ENCODE measurements at regions not wholly inside any gene's neighbourhood (a gene's known extent, or its start where the extent isn't known, plus 50 kb on each side); places are given as distances from the start of the nearest gene placed in this dataset.

DNA sequence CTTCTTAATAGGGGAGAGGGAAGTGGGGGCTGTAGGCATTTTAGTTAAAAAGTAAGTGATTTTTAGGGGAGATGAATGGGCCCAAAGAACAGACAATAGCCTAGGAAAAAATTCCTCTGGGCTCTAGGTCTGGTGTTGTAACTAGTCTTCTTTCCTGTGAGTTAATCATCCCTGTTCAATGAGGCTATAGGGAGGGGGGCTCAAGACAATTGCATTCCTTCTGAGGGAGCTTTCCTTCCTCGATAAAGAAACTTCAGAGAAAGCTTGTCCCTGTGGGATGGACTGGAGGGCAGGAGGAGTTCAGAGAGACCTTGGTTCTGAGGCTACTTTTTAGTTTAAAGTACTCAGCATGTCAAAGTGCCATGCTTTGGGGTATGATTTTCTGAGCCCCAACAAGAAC, 127.2 kb downstream of the BBS10 start:
- no peaks in the 10 kb centered on the region for H3K79me2 ChIP-seq (ENCODE audit: insufficient read depth, low read depth)
- no peak overlapping the region for H3K4me2 ChIP-seq
- no peak overlapping the region for H3K9ac ChIP-seq
- no peaks in the 10 kb centered on the region for H3K36me3 ChIP-seq (ENCODE audit: insufficient read depth)
- no peak overlapping the region for H3K4me3 ChIP-seq (IDR thresholded peaks at IDR 0.05; ENCODE audit: insufficient read depth, low read depth, low read length)
- H3K27me3 ChIP-seq (ENCODE audit: insufficient read depth, low read depth): no peaks in the 10 kb centered on the region
- no peaks in the 10 kb centered on the region for H4K20me1 ChIP-seq (ENCODE audit: insufficient read depth)
- no peak overlapping the region for H3K27ac ChIP-seq
- peaks cover 6% of the 10 kb centered on the region for H3K4me1 ChIP-seq (ENCODE audit: low read depth, poor library complexity, severe bottlenecking)
- no peak overlapping the region for H2AFZ ChIP-seq (ENCODE audit: low read depth)
- TF ChIP-seq, protein P1, sequence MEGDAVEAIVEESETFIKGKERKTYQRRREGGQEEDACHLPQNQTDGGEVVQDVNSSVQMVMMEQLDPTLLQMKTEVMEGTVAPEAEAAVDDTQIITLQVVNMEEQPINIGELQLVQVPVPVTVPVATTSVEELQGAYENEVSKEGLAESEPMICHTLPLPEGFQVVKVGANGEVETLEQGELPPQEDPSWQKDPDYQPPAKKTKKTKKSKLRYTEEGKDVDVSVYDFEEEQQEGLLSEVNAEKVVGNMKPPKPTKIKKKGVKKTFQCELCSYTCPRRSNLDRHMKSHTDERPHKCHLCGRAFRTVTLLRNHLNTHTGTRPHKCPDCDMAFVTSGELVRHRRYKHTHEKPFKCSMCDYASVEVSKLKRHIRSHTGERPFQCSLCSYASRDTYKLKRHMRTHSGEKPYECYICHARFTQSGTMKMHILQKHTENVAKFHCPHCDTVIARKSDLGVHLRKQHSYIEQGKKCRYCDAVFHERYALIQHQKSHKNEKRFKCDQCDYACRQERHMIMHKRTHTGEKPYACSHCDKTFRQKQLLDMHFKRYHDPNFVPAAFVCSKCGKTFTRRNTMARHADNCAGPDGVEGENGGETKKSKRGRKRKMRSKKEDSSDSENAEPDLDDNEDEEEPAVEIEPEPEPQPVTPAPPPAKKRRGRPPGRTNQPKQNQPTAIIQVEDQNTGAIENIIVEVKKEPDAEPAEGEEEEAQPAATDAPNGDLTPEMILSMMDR (conservative IDR thresholded peaks at IDR 0.05; ENCODE audit: low read depth, low read length): no peak

DNA sequence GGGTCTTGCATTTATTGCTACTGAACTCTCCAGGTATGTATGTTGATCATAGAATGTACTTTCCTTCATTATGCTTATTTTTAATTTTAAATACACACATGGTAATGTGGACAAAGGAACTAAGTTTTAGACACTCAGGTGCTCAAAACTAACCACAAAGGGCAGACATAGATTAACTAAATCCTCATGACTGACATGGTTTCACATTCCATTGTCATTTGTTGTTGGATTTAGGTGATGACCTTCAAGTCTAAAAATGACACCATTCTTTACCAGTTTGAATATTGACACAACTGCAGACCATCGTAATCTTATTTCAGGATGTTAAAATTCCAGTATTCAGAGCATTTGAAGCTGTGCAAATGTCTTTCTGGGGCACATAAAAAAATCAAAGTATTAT, 128.4 kb downstream of the BBS10 start:
- H4K20me1 ChIP-seq (ENCODE audit: insufficient read depth): no peaks in the 10 kb centered on the region
- no peak overlapping the region for H3K4me2 ChIP-seq
- no peak overlapping the region for H3K9ac ChIP-seq
- no peak overlapping the region for H3K4me3 ChIP-seq (IDR thresholded peaks at IDR 0.05; ENCODE audit: insufficient read depth, low read depth, low read length)
- H3K36me3 ChIP-seq (ENCODE audit: insufficient read depth): no peaks in the 10 kb centered on the region
- no peaks in the 10 kb centered on the region for H3K27me3 ChIP-seq (ENCODE audit: insufficient read depth, low read depth)
- H2AFZ ChIP-seq (ENCODE audit: low read depth): no peak overlapping the region
- TF ChIP-seq, protein P1 (conservative IDR thresholded peaks at IDR 0.05; ENCODE audit: low read depth, low read length): no peak
- peaks cover 6% of the 10 kb centered on the region for H3K4me1 ChIP-seq (ENCODE audit: low read depth, poor library complexity, severe bottlenecking)
- H3K79me2 ChIP-seq (ENCODE audit: insufficient read depth, low read depth): no peaks in the 10 kb centered on the region
- no peak overlapping the region for H3K27ac ChIP-seq

DNA sequence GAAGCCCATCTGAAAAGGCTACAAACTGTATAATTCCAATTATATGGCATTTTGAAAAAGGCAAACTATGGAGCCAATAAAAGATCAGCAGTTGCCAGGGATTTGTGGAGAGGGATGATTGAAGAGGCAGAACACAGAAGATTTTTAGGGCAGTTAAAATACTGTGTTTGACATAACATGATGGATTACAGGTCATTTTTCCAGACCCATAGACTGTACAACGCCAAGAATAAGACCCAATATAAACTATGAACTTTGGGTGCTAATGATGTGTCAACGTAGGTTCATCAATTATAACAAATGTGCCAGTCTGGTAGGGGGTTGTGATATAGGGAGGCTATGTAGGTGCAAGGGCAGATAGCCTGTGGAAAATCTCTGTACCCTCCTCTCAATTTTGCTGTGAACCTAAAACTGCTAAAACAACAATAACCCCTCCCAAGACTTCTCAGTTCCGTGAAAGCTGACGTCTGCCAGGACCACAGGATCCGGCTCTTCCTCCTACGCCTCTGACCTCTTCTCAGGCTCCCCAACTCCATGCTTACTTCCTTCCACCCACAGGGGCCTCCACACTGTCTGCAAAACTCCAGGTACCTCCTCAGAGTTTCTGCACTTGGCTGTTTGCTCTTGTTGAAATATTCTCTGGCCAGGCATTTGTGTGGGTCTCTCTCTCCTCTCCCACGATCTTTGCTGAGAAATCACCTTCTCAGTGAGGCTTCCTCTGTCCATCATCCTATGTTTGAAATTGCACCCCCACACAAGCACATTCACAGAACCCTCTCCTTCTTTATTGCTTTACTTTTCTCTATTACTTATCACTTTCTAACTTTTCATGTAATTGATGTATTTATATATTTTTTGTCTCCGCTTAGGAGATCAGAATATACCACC, 131.4 kb downstream of the BBS10 start:
- H4K20me1 ChIP-seq (ENCODE audit: insufficient read depth): no peaks in the 10 kb centered on the region
- TF ChIP-seq, protein P1 (conservative IDR thresholded peaks at IDR 0.05; ENCODE audit: low read depth, low read length): no peak
- H3K36me3 ChIP-seq (ENCODE audit: insufficient read depth): no peaks in the 10 kb centered on the region
- no peak overlapping the region for H3K9ac ChIP-seq
- H2AFZ ChIP-seq (ENCODE audit: low read depth): no peak overlapping the region
- peaks cover 6% of the 10 kb centered on the region for H3K4me1 ChIP-seq (ENCODE audit: low read depth, poor library complexity, severe bottlenecking)
- no peak overlapping the region for H3K27ac ChIP-seq
- no peak overlapping the region for H3K4me2 ChIP-seq
- H3K27me3 ChIP-seq (ENCODE audit: insufficient read depth, low read depth): no peaks in the 10 kb centered on the region
- no peaks in the 10 kb centered on the region for H3K79me2 ChIP-seq (ENCODE audit: insufficient read depth, low read depth)
- H3K4me3 ChIP-seq (IDR thresholded peaks at IDR 0.05; ENCODE audit: insufficient read depth, low read depth, low read length): no peak overlapping the region

DNA sequence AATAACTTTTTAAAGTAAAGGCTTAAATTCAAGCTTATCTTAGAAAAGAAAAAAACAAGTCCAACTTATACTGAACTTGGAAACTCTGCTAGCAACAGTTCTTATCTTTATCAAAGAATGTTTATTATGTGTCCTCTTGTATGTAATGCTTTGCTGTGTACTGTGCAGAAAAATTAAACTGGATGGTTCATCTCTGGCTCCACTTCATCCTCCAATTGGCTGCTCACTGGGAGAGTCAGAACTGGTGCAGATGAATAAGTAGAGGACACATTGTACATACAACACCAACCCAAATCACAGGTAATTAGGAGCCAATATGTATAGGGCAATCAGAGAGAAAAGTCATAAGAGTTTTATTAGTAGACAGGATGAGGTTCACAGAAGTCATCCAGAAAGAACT, 123.6 kb upstream of the NAP1L1 start:
- no peaks in the 10 kb centered on the region for H3K36me3 ChIP-seq (ENCODE audit: insufficient read depth)
- no peaks in the 10 kb centered on the region for H3K79me2 ChIP-seq (ENCODE audit: insufficient read depth, low read depth)
- H3K27me3 ChIP-seq (ENCODE audit: insufficient read depth, low read depth): no peaks in the 10 kb centered on the region
- H4K20me1 ChIP-seq (ENCODE audit: insufficient read depth): no peaks in the 10 kb centered on the region
- H3K4me1 ChIP-seq (ENCODE audit: low read depth, poor library complexity, severe bottlenecking): no peaks in the 10 kb centered on the region
- H3K4me3 ChIP-seq (IDR thresholded peaks at IDR 0.05; ENCODE audit: insufficient read depth, low read depth, low read length): no peak overlapping the region
- no peak overlapping the region for H2AFZ ChIP-seq (ENCODE audit: low read depth)
- H3K27ac ChIP-seq: no peak overlapping the region
- TF ChIP-seq, protein P1 (conservative IDR thresholded peaks at IDR 0.05; ENCODE audit: low read depth, low read length): no peak
- no peak overlapping the region for H3K4me2 ChIP-seq
- H3K9ac ChIP-seq: no peak overlapping the region
